ENCODE measurements at regions not wholly inside any gene's neighbourhood (a gene's known extent, or its start where the extent isn't known, plus 50 kb on each side); places are given as distances from the start of the nearest gene placed in this dataset.

GRCh38 chr12:78338054-78338785 lies 507.5 kb downstream of the NAV3 start:
- TF ChIP-seq CTCF (IDR thresholded peaks at IDR 0.05 in 8 of 11, conservative IDR thresholded peaks at IDR 0.05 in 3 of 11) (no peak), POLR2A (IDR thresholded peaks at IDR 0.05) (no peak)

All from spleen (tissue), 7 donors.